ENCODE measurements at regions not wholly inside any gene's neighbourhood (a gene's known extent, or its start where the extent isn't known, plus 50 kb on each side); places are given as distances from the start of the nearest gene placed in this dataset.
"Not testable (repeated sequence)": the region's sequence is repeated elsewhere in the genome, so short reads cannot be mapped to it uniquely, and the experiment has no call there.

GRCh38 chr1:243061965-243062364 lies 193.1 kb downstream of the CEP170 start:
- not testable (repeated sequence) for TF ChIP-seq ZNF513 (CRISPR knock-in tag; conservative IDR thresholded peaks at IDR 0.05); NFRKB (IDR thresholded peaks at IDR 0.05); MAFF (IDR thresholded peaks at IDR 0.05; ENCODE audit: low read depth, low read length); POLR2A (IDR thresholded peaks at IDR 0.05; ENCODE audit: insufficient read depth in 1 of 2, low read depth in 2 of 2, low read length in 2 of 2); CHD2 (IDR thresholded peaks at IDR 0.05; ENCODE audit: low read depth, low read length); ELK4 (CRISPR knock-in tag; IDR thresholded peaks at IDR 0.05; ENCODE audit: borderline replicate concordance); ATF3 (CRISPR knock-in tag; IDR thresholded peaks at IDR 0.05); ZNF841 (CRISPR knock-in tag; IDR thresholded peaks at IDR 0.05; ENCODE audit: borderline replicate concordance); RFX5 (IDR thresholded peaks at IDR 0.05; ENCODE audit: low read depth, low read length)
